Dermis microvascular lymphatic vessel endothelial cell (primary cell): ENCODE measurements at regions not wholly inside any gene's neighbourhood (a gene's known extent, or its start where the extent isn't known, plus 50 kb on each side); places are given as distances from the start of the nearest gene placed in this dataset.

Experiments
- DNase-seq, 2 donors: peaks; one replicate each; pipeline versions ENCODE4 v3.0.0 to v3.0.0-alpha.2; 2010; ENCODE audit warnings: low read depth in 2 of 2

- DNase-seq = no peak
These were observed 707.4 kb upstream of the ARGLU1 start for GRCh38 chr13:107275312-107275711.

- peak; percentile 14 to 85 for DNase-seq
These were observed 703.3 kb upstream of the ARGLU1 start for GRCh38 chr13:107271227-107271626.

GRCh38 chr13:107266657-107267056, 698.7 kb upstream of the ARGLU1 start:
- no peak for DNase-seq

- DNase-seq = peak in 1 of 2 donors; percentile 43
These were observed 690.8 kb upstream of the ARGLU1 start for GRCh38 chr13:107258599-107259187.

GRCh38 chr13:107254392-107254791, 686.5 kb upstream of the ARGLU1 start:
- no peak for DNase-seq

GRCh38 chr13:107252428-107252827, 684.5 kb upstream of the ARGLU1 start:
- no peak for DNase-seq

- no peak for DNase-seq
These were observed 684.1 kb upstream of the ARGLU1 start for GRCh38 chr13:107252021-107252420.

- DNase-seq = no peak
These were observed 683.4 kb upstream of the ARGLU1 start for GRCh38 chr13:107251341-107251740.

GRCh38 chr13:107250628-107251027, 682.7 kb upstream of the ARGLU1 start:
- DNase-seq = peak; percentile 1 to 28

- DNase-seq = no peak
These were observed 676.3 kb upstream of the ARGLU1 start for GRCh38 chr13:107244241-107244640.

- DNase-seq = no peak
These were observed 674.2 kb upstream of the ARGLU1 start for GRCh38 chr13:107242138-107242537.

- DNase-seq = no peak
These were observed 673.4 kb upstream of the ARGLU1 start for GRCh38 chr13:107241381-107241780.

GRCh38 chr13:107239213-107239612, 671.3 kb upstream of the ARGLU1 start:
- DNase-seq = no peak

GRCh38 chr13:107238262-107238981, 670.5 kb upstream of the ARGLU1 start:
- no peak for DNase-seq

- DNase-seq = no peak
These were observed 666.6 kb upstream of the ARGLU1 start for GRCh38 chr13:107234319-107235073.

GRCh38 chr13:107233541-107233940, 665.6 kb upstream of the ARGLU1 start:
- no peak for DNase-seq

- DNase-seq = no peak
These were observed 664.0 kb upstream of the ARGLU1 start for GRCh38 chr13:107231944-107232343.

- DNase-seq = no peak
These were observed 655.9 kb upstream of the ARGLU1 start for GRCh38 chr13:107223867-107224266.

GRCh38 chr13:107222597-107222996, 654.7 kb upstream of the ARGLU1 start:
- no peak for DNase-seq

GRCh38 chr13:107220245-107220644, 652.3 kb upstream of the ARGLU1 start:
- no peak for DNase-seq

- DNase-seq = no peak
These were observed 649.3 kb upstream of the ARGLU1 start for GRCh38 chr13:107217251-107217650.

- DNase-seq = no peak
These were observed 648.3 kb upstream of the ARGLU1 start for GRCh38 chr13:107216046-107216755.
